Naive thymus-derived CD8-positive, alpha-beta T cell (primary cell): ENCODE measurements at regions not wholly inside any gene's neighbourhood (a gene's known extent, or its start where the extent isn't known, plus 50 kb on each side); places are given as distances from the start of the nearest gene placed in this dataset.
A peak's percentile ranks its signal among the peaks of the same experiment; 100 is the strongest.

ENCODE experiments used
- ATAC-seq, 2 donors: fragments of 150-1000 bp; cut with Tn5 transposase in 1 of 2; sonication (Bioruptor Pico), chemical (Tn5 transposase) in 1 of 2; 1 replicate in 1 of 2; 2 replicates in 1 of 2; pipeline ENCODE4 v1.10.0; 2021; ENCODE audit warnings: mild to moderate bottlenecking in 2 of 2, moderate library complexity in 2 of 2
- POLR2A ChIA-PET: fragments of 350-600 bp; sonication (Branson Sonifier 250); formaldehyde crosslinking; loops from one replicate; lab custom pipeline; 2021; ENCODE audit warnings: antibody characterized with exemption; lab: Charles Lee
- DNase-seq, 10 donors: peaks; one replicate each; pipeline versions ENCODE4 v3.0.0 to v3.0.0-alpha.2; 2020 to 2022
- H3K27ac Mint-ChIP-seq, 10 donors: one replicate each; pipeline ENCODE4 v1.8.0; 2020 to 2022; ENCODE audit warnings: mild to moderate bottlenecking in 10 of 10, mixed read lengths in 10 of 10, moderate library complexity in 4 of 10, inconsistent platforms in 1 of 10
- H3K27me3 Mint-ChIP-seq, 5 donors: one replicate each; pipeline ENCODE4 v1.8.0; 2021 to 2022; ENCODE audit warnings: mixed read lengths in 5 of 5
- H3K36me3 Mint-ChIP-seq, 3 donors: one replicate each; pipeline ENCODE4 v1.8.0; 2020 to 2022; ENCODE audit warnings: mixed read lengths in 3 of 3, mild to moderate bottlenecking in 2 of 3, inconsistent platforms in 1 of 3
- H3K4me1 Mint-ChIP-seq, 4 donors: one replicate each; pipeline ENCODE4 v1.8.0; 2021 to 2022; ENCODE audit warnings: mixed read lengths in 4 of 4
- H3K4me3 Mint-ChIP-seq, 10 donors: one replicate each; pipeline ENCODE4 v1.8.0; 2020 to 2022; ENCODE audit warnings: mild to moderate bottlenecking in 10 of 10, mixed read lengths in 10 of 10, moderate library complexity in 6 of 10, inconsistent platforms in 1 of 10
- H3K9me3 Mint-ChIP-seq, 9 donors: one replicate each; pipeline ENCODE4 v1.8.0; 2020 to 2022; ENCODE audit warnings: mixed read lengths in 9 of 9, mild to moderate bottlenecking in 3 of 9, inconsistent platforms in 1 of 9, moderate library complexity in 1 of 9

DNA sequence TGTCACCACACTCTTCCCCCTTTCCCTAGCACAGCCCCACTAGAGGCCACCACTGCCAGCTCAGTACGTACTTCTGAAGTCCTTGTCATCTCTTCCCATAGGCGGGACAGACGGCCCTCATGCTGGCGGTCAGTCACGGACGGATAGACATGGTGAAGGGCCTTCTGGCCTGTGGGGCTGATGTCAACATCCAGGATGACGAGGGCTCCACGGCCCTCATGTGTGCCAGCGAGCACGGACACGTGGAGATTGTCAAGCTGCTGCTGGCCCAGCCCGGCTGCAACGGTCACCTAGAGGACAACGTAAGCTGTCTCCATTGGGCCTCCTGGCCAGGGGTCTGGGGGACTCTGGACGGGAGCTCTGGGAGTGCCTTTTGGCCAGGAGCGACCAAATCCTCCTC, 99.4 kb upstream of the DMRT1 start:
- peaks cover 0 to 3% (median 2%) of the 10 kb centered on the region in 4 donors for H3K4me1 Mint-ChIP-seq
- H3K36me3 Mint-ChIP-seq, result peaks cover 5 to 21% (median 8%) of the 10 kb centered on the region in 3 donors
- no peaks in the 10 kb centered on the region for H3K27me3 Mint-ChIP-seq
- no peak overlapping the region for H3K4me3 Mint-ChIP-seq
- H3K27ac Mint-ChIP-seq, result no peak overlapping the region
- DNase-seq (no peak), ATAC-seq (no peak)
- POLR2A ChIA-PET, result no interaction called here
- no peaks in the 10 kb centered on the region for H3K9me3 Mint-ChIP-seq

DNA sequence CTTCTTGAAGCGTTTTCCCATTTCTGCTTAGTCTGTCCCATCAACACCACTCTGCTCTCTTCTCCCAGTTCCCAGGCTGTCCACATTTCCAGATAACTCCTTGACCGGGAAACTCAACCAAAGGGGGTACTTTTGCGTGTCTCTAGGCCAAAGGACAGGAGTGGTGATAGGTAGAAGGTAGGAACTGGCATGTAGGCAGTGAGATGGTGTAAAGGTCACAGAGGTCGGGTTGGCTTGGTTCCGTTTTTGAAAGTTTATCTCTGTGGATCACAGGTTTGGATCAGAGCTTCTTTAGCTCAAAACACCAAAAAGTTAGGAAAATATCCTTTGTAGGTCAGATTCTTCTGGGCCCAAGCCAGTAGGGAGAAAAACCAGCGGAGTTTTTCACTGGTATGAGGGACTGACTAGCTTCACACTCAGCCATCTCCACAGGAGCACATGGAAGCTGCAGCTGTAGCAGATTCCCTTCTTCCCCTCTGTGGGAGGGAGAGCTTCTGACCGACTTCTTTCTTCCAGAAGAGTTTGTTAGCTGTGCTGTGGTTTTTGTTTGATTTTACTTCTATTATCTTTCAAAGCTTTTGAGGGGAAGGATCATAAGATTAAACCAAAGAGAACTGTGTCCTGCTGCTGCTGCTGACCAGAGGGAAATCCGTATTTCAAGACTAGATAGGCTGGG, 98.4 kb upstream of the DMRT1 start:
- peaks cover 0 to 12% (median 10%) of the 10 kb centered on the region in 4 donors for H3K4me1 Mint-ChIP-seq
- H3K4me3 Mint-ChIP-seq, result no peak overlapping the region
- ATAC-seq, result no peak
- H3K27me3 Mint-ChIP-seq, result peaks cover 0 to 2% (median 0%) of the 10 kb centered on the region in 5 donors
- POLR2A ChIA-PET, result no interaction called here
- no peak overlapping the region for H3K27ac Mint-ChIP-seq
- no peaks in the 10 kb centered on the region for H3K9me3 Mint-ChIP-seq
- no peak for DNase-seq
- peaks cover 5 to 21% (median 8%) of the 10 kb centered on the region in 3 donors for H3K36me3 Mint-ChIP-seq

DNA sequence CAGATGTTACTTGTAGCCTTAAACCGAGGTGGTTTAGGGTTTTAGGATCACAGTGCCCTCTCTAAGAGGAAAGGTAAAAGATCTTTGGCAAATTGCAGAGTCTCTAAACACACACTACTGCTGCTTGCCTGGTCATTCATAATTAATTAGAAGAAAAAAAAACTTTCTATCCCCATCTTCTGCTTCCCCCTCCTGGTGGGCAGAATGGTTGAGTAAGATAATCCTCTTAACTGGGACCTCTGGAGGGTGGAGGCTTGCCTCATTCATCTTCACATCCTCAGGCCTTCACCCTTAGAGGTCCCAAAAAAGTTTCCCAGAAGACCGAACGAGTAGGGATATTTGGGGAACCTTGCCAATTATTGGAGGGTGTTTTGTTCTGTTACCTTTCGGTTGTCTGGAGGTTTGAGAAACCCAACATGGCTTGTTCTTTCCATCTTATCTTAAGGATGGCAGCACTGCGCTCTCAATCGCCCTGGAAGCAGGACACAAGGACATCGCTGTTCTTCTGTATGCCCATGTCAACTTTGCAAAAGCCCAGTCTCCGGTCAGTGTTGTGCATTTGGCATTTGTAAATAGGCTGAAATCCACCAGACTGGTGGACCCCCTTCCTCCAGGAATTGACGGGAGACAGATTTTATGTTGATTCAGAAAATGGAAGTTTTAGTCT, 97.3 kb upstream of the DMRT1 start:
- no peak for DNase-seq

DNA sequence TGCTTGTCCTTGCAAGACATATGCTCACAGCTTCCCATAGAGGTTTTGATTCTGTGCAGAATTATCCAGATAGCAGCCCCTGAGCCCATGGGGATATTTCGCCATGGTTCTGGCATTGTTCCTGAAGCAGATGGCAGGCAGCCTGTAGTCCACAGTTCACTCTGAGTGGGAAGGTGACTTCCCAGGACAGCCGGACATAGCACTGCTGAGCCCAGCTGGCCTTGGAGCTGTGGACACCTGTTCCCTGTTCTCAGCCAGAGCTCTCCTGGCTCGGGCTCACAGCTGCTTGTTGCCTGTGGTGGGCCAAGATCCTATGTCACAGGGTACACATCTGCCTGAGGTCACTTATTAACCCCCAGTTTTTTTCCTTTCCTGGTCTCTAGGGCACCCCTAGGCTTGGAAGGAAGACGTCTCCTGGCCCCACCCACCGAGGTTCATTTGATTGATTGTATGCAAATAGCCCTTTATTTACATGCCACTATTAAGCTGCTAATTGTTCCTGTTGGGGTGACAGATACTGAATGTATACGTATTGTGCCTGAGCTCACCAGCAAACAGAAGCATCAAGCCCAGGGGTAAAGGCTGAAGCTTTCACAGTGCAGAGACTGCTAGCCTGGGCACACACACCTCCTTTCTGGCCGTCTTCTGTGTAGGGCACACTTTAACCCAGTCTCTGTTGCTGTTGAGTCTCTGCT, 96.6 kb upstream of the DMRT1 start:
- ATAC-seq (no peak), DNase-seq (no peak)
- peaks cover 4 to 21% (median 8%) of the 10 kb centered on the region in 3 donors for H3K36me3 Mint-ChIP-seq
- H3K27me3 Mint-ChIP-seq, result peaks cover 0 to 2% (median 0%) of the 10 kb centered on the region in 5 donors
- H3K9me3 Mint-ChIP-seq, result no peaks in the 10 kb centered on the region
- no peak overlapping the region for H3K4me3 Mint-ChIP-seq
- peaks cover 5 to 30% (median 28%) of the 10 kb centered on the region in 4 donors for H3K4me1 Mint-ChIP-seq
- H3K27ac Mint-ChIP-seq, result no peak overlapping the region
- POLR2A ChIA-PET, result no interaction called here

More for the DNA sequence above, 97.3 kb upstream of the DMRT1 start:
- no peak for ATAC-seq
- Mint-ChIP-seq H3K27ac (no peak overlapping the region), H3K9me3 (no peaks in the 10 kb centered on the region), H3K4me1 (peaks cover 2 to 23% (median 20%) of the 10 kb centered on the region in 4 donors), H3K27me3 (peaks cover 0 to 2% (median 0%) of the 10 kb centered on the region in 5 donors), H3K36me3 (peaks cover 4 to 21% (median 8%) of the 10 kb centered on the region in 3 donors), H3K4me3 (no peak overlapping the region)
- POLR2A ChIA-PET, result no interaction called here

DNA sequence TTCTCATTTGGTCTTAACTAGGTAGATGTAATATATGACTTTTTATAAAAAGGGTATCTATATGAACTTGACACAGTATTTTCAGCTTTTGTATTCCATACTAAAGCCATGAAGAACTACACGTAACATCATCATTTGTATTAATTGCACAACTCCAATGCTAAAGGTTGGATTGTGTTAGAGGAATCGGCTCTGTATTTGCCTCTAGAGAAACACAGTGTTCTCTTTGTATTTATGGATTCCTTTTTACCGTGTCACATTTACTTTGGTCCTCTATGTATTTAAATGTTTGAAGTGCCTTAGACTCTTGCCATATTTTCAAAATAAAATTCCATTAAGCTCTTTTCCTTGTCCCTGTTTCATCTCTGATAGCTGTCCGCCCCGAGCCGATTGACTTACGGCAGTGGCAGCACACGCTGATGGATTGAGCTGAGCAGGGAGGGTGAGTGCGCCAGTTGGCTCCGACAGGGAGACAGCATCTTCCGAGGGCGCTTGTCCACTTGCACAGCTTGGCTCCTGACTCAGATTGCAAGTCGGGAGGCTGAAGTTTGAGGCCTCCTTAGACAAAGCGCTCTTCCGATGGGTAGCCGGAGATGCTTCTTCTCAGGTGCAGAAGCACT, 95.6 kb upstream of the DMRT1 start:
- H3K27ac Mint-ChIP-seq, result no peak overlapping the region
- H3K9me3 Mint-ChIP-seq, result no peaks in the 10 kb centered on the region
- no peak overlapping the region for H3K4me3 Mint-ChIP-seq
- H3K36me3 Mint-ChIP-seq, result peaks cover 4 to 15% (median 8%) of the 10 kb centered on the region in 3 donors
- no peak for ATAC-seq
- DNase-seq, result no peak
- H3K4me1 Mint-ChIP-seq, result peaks cover 9 to 39% (median 37%) of the 10 kb centered on the region in 4 donors
- POLR2A ChIA-PET, result no interaction called here
- peaks cover 0 to 2% (median 0%) of the 10 kb centered on the region in 5 donors for H3K27me3 Mint-ChIP-seq

DNA sequence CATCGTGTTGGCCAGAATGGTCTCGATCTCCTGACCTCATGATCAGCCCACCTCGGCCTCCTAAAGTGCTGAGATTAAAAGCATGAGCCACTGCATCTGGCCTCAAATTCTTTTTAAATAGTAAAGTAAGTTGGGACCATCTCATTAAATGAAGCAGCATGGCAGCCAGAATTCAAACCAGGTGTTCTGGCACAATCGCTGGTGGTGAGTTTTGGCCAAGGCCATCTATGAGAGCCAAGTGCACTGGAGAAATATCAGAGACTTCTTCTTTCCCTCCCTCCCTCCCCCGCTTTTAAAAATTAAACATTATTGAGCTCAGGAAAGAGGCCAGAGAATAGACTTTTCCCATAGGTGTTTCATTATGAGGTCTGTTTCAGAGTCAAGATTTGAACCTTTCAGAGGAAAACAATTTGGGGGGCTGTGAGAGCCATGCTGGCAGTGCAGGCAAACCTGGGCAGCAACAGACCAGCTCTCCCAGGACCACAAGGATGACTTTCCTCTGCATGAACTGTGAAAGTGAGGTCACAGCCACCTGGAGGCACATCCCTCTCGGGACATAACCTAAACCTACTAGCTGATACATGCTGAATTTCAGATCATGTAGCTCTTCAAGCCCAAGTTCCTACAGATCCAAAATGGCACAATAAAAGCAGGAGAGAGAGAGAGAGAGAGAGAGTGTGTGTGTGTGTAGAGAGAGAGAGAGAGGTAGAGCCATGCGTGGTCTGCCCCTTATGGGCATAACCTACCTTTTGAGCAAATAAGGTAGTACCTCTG, 94.6 kb upstream of the DMRT1 start:
- no peak for ATAC-seq
- peaks cover 4 to 15% (median 8%) of the 10 kb centered on the region in 3 donors for H3K36me3 Mint-ChIP-seq
- H3K4me1 Mint-ChIP-seq, result peaks cover 15 to 49% (median 47%) of the 10 kb centered on the region in 4 donors
- peaks cover 0 to 2% (median 0%) of the 10 kb centered on the region in 5 donors for H3K27me3 Mint-ChIP-seq
- no peaks in the 10 kb centered on the region for H3K9me3 Mint-ChIP-seq
- H3K4me3 Mint-ChIP-seq, result peak overlapping the region in 1 of 10 donors; percentile 1
- peak overlapping the region in 2 of 10 donors; percentile 28 to 43 for H3K27ac Mint-ChIP-seq
- POLR2A ChIA-PET, result no interaction called here
- no peak for DNase-seq

DNA sequence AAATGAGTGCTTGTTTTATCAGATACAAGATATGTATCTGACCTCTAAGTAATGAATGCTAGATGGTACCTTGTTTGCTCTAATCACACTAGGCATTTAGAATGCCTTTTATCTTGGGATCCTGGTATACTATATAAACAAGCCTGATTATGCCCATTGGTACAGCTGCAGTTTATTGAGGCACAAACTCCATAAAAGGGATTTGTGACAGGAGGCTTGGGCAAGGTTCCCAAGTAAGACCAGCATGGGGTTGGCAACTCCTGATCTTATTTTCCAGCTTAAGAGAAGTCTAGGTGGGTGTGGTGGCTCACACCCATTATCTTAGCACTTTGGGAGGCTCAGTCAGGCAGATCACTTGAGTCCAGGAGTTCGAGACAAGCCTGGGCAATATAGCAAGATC, 93.9 kb upstream of the DMRT1 start:
- H3K4me3 Mint-ChIP-seq, result peak overlapping the region in 2 of 10 donors; percentile 27 to 30
- peak overlapping the region in 2 of 10 donors; percentile 7 to 22 for H3K27ac Mint-ChIP-seq
- POLR2A ChIA-PET, result no interaction called here
- no peaks in the 10 kb centered on the region for H3K9me3 Mint-ChIP-seq
- H3K27me3 Mint-ChIP-seq, result peaks cover 0 to 2% (median 0%) of the 10 kb centered on the region in 5 donors
- peaks cover 17 to 54% (median 50%) of the 10 kb centered on the region in 4 donors for H3K4me1 Mint-ChIP-seq
- DNase-seq (no peak), ATAC-seq (no peak)
- H3K36me3 Mint-ChIP-seq, result peaks cover 4 to 15% (median 8%) of the 10 kb centered on the region in 3 donors

DNA sequence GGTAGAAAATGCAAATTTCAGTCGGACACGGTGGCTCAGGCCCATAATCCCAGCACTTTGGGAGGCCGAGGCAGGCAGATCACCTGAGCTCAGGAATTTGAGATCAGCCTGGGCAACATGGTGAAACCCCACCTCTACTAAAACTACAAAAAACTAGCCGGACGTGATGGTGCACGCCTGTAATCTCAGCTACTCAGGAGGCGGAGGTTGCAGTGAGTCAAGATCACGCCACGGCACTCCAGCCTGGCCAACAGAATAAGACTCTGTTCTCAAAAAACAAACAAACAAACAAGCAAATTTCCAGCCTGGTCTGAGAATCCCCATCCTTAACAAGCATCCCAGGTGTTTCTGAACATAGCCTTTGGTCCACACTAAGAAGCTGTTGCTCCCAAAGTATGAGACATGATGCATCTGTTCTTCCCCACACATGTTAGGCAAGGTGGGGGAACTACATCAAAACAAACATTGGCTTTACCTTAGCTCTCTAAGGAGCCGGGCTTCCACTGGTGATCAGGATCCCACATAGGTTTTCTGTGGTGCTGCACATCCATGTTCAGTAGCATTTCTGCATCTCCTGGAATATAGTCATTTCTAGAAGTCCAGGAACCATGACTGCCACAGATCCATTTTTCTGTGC, 92.5 kb upstream of the DMRT1 start:
- POLR2A ChIA-PET, result no interaction called here
- Mint-ChIP-seq H3K27ac (peak overlapping the region in 6 of 10 donors; percentile 11 to 88 (median 47)), H3K9me3 (no peaks in the 10 kb centered on the region), H3K4me1 (peaks cover 17 to 54% (median 50%) of the 10 kb centered on the region in 4 donors), H3K27me3 (peaks cover 0 to 2% (median 0%) of the 10 kb centered on the region in 5 donors), H3K4me3 (peak overlapping the region in 7 of 10 donors; percentile 10 to 76 (median 43)), H3K36me3 (peaks cover 0 to 9% (median 8%) of the 10 kb centered on the region in 3 donors)
- DNase-seq (no peak), ATAC-seq (no peak)

DNA sequence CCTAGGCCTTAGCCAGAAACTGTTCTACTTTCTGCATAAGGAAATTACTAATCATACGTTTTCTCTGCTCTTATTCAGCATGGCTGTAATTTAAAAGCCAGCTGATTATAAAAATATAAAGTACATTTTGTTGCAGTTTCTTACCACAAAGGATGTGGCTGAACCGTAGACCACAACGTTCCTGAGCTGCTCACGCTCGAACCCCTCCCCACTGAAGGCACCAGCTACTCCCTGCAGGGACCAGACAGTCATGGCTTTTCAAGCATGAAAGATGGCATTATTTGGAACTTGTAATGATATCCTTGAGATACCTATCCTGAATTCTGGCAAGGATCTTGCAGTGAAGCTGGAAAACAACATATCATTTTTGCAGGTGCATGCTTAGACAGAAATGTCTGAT, 91.8 kb upstream of the DMRT1 start:
- H3K4me1 Mint-ChIP-seq, result peaks cover 17 to 54% (median 50%) of the 10 kb centered on the region in 4 donors
- POLR2A ChIA-PET, result interaction anchor here (0.9 kb wide), 1 partner anchor 279 kb away, joined by 4 read pairs; no protein-coding TSS in a partner anchor
- peak overlapping the region; percentile 11 to 74 (median 60) for H3K4me3 Mint-ChIP-seq
- ATAC-seq, result peak; percentile 47 to 80
- no peaks in the 10 kb centered on the region for H3K9me3 Mint-ChIP-seq
- peak in 3 of 10 donors; percentile 25 to 32 (median 31) for DNase-seq
- H3K36me3 Mint-ChIP-seq, result peaks cover 0 to 8% (median 5%) of the 10 kb centered on the region in 3 donors
- peak overlapping the region in 2 of 10 donors; percentile 36 to 44 for H3K27ac Mint-ChIP-seq
- peaks cover 0 to 2% (median 0%) of the 10 kb centered on the region in 5 donors for H3K27me3 Mint-ChIP-seq

DNA sequence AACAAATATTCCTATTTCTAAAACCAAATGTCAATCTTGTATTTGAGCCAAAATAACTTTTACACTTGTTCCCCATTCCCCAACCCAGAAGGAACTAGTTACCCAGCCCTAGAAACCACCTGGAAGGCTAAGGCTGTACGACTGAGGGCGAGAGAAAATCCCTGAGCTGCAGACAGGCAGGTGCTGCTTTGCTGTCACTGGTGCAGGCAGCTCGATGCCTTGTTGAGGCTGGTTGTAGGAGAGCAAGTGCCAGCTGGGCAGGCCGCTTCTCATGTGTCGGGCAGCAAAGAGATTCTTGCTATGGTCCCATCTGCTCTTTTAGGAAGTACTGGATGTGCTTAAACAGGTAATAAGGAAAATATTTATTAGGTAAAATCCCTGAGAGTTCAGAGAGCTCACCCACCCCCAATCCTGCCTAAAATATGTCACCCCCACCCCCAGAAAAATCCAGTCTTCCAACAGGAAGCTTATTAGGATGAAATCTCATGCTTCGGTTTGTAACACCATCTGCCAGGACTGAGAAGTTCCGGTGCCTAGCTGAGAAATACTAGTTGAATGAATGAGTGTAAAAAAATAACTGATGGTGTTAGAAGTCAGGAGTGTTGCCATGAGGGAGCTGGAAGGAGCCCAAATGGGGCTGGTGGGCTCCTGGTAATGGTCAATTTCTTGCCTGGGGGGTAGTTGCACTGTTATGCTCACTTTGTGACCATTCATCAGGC, 91.1 kb upstream of the DMRT1 start:
- Mint-ChIP-seq H3K4me3 (peak overlapping the region in 6 of 10 donors; percentile 23 to 69 (median 61)), H3K36me3 (peaks cover 0 to 2% (median 2%) of the 10 kb centered on the region in 3 donors), H3K27me3 (peaks cover 0 to 2% (median 0%) of the 10 kb centered on the region in 5 donors), H3K27ac (peak overlapping the region in 3 of 10 donors; percentile 30 to 72 (median 51)), H3K9me3 (no peaks in the 10 kb centered on the region), H3K4me1 (peaks cover 17 to 54% (median 50%) of the 10 kb centered on the region in 4 donors)
- POLR2A ChIA-PET, result interaction anchor here (0.9 kb wide), 1 partner anchor 280 kb away, joined by 4 read pairs; no protein-coding TSS in a partner anchor
- ATAC-seq (no peak), DNase-seq (no peak)
